B cell (primary cell): ENCODE measurements at regions not wholly inside any gene's neighbourhood (a gene's known extent, or its start where the extent isn't known, plus 50 kb on each side); places are given as distances from the start of the nearest gene placed in this dataset.

Source experiments
- CTCF ChIP-seq: fragments of 200-600 bp; IDR thresholded peaks from one replicate; pipeline ENCODE4 v1.8.0; 2022; ENCODE audit warnings: antibody characterized with exemption, mild to moderate bottlenecking
- EZH2 ChIP-seq: IDR thresholded peaks from 2 replicates; pipeline ENCODE4 v1.6.1; 2012; ENCODE audit warnings: borderline replicate concordance, low read depth, mild to moderate bottlenecking, moderate library complexity, low read length; ENCODE audit not compliant: insufficient read depth, poor library complexity, severe bottlenecking

GRCh38 chr13:106344342-106344741 lies 191.1 kb downstream of the EFNB2 start:
- no peak for TF ChIP-seq CTCF
- TF ChIP-seq EZH2, result no peak
